ENCODE measurements at regions not wholly inside any gene's neighbourhood (a gene's known extent, or its start where the extent isn't known, plus 50 kb on each side); places are given as distances from the start of the nearest gene placed in this dataset.

DNA sequence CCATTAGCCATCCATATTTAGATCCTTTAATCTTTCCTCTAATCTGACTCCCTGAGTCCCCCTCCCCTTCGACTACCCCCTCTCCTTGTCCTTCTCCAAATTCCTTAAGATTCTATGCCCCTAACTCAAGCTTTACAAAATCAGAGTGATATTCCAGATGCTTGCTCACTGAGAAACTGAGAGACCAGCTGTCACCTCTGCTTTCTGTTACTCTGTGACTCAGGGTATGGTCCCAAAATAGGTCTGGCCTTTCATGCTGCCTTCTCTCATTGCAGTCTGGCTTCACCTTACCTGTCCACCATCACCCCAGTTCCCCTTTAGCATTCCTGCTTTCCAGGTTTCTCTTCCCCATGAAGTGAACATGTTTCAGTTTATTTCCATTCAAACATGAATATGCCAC, 383.3 kb upstream of the SLC30A5 start:
- ATAC-seq (no peak), DNase-seq (ENCODE audit: low read depth, low spot score) (no peak)
- Histone ChIP-seq H3K4me3 (ENCODE audit: low read depth in 2 of 2, low read length in 2 of 2) (no peak overlapping the region), H3K27me3 (ENCODE audit: control insufficient read depth, insufficient read depth, low read length) (no peaks in the 10 kb centered on the region; the same call in 1 of the 2 replicates), H3K9me3 (ENCODE audit: control insufficient read depth, insufficient read depth, low read depth, low read length) (no peaks in the 10 kb centered on the region), H3K36me3 (ENCODE audit: control insufficient read depth, insufficient read depth, low read length) (no peaks in the 10 kb centered on the region), H3K27ac (ENCODE audit: low read length) (no peak overlapping the region), H3K4me1 (ENCODE audit: control insufficient read depth, insufficient read depth, low read length) (no peaks in the 10 kb centered on the region)
- BruUV-seq (replicated peaks) = no TSS peak
- TF ChIP-seq REST (IDR thresholded peaks at IDR 0.05; ENCODE audit: insufficient read depth in 1 of 2, low read depth in 2 of 2, low read length in 1 of 2) (no peak), SIN3A (IDR thresholded peaks at IDR 0.05; ENCODE audit: borderline replicate concordance, insufficient read depth, low read depth, low read length) (no peak), TCF7L2 (IDR thresholded peaks at IDR 0.05; ENCODE audit: low read depth, low read length) (no peak), POLR2AphosphoS5 (IDR thresholded peaks at IDR 0.05; ENCODE audit: low read depth, low read length) (no peak), CTCF (IDR thresholded peaks at IDR 0.05) (no peak)
- POLR2A ChIA-PET = no interaction called here
- in situ Hi-C loops (cut with HindIII; ENCODE audit: low pct_unique_long_range_greater_than_20kb, low sequenced_read_pairs) (no loop called here), intact Hi-C loops (cut with micrococcal nuclease; ENCODE audit: unreplicated experiment) (no loop called here)
- CTCF ChIA-PET = no interaction called here

DNA sequence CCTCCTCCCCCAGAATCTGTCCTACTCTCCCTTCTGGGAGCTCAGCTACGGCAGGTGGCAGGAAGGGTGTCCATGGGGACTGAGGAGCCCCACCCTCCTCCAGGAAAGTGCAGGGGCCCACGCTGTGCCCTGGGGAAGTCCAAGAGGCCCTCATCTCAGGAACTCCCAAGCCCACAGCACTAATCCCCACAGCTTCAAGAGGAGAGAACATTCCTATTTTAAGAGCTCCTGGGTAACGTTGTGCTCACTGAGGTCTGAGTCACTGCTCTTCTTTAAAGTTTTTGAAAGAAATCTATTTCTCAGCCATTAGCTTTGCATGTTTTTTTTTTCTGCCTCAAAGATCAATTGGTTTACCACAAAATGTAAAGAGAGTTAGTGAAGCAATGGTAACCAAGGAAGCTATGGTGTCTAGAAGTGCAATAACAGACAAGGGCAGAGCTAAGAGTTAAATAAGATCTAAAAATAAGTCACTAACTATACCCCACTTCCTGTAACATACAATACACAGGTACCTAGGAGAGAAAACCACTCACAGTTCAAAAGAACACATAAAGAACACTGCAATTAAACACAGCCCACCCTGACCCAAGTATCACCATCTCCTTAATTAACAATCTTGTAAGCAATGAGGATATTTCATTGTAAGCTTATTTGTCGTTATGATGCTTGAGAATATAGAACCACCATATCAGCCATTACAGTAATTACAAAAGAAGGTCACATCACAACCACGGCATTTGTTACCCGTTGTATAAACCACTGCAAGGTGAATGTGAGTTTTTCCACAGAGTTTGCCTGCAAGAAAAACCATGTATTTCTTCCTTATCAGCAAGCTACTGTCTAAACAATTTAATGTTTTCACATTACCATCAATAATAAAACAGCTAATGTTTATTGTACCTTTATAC, 382.3 kb upstream of the SLC30A5 start:
- H3K36me3 ChIP-seq (ENCODE audit: control insufficient read depth, insufficient read depth, low read length) = no peaks in the 10 kb centered on the region
- H3K27ac ChIP-seq (ENCODE audit: low read length) = no peak overlapping the region
- no peak for ATAC-seq
- no peak for TF ChIP-seq SIN3A (IDR thresholded peaks at IDR 0.05; ENCODE audit: borderline replicate concordance, insufficient read depth, low read depth, low read length)
- ChIA-PET CTCF (no interaction called here), POLR2A (interaction anchor here (0.6 kb wide), 1 partner anchor 64 kb away, joined by 3 read pairs; no protein-coding TSS in a partner anchor)
- intact Hi-C loops (cut with micrococcal nuclease; ENCODE audit: unreplicated experiment) (no loop called here), in situ Hi-C loops (cut with HindIII; ENCODE audit: low pct_unique_long_range_greater_than_20kb, low sequenced_read_pairs) (no loop called here)
- no peak for DNase-seq (ENCODE audit: low read depth, low spot score)
- no peaks in the 10 kb centered on the region for H3K27me3 ChIP-seq (ENCODE audit: control insufficient read depth, insufficient read depth, low read length)
- no peak overlapping the region for H3K4me3 ChIP-seq (ENCODE audit: low read depth in 2 of 2, low read length in 2 of 2)
- H3K9me3 ChIP-seq (ENCODE audit: control insufficient read depth, insufficient read depth, low read depth, low read length) = no peaks in the 10 kb centered on the region
- BruUV-seq (replicated peaks) = no TSS peak
- H3K4me1 ChIP-seq (ENCODE audit: control insufficient read depth, insufficient read depth, low read length) = no peaks in the 10 kb centered on the region

- no peaks in the 10 kb centered on the region for H3K4me1 ChIP-seq (ENCODE audit: control insufficient read depth, insufficient read depth, low read length)
- ATAC-seq = no peak
- H3K36me3 ChIP-seq (ENCODE audit: control insufficient read depth, insufficient read depth, low read length) = no peaks in the 10 kb centered on the region
- in situ Hi-C loops (cut with HindIII; ENCODE audit: low pct_unique_long_range_greater_than_20kb, low sequenced_read_pairs) = no loop called here
- POLR2A ChIA-PET = no interaction called here
- CTCF ChIA-PET = no interaction called here
- no peak overlapping the region for H3K27ac ChIP-seq (ENCODE audit: low read length)
- DNase-seq (ENCODE audit: low read depth, low spot score) = no peak
- H3K27me3 ChIP-seq (ENCODE audit: control insufficient read depth, insufficient read depth, low read length) = no peaks in the 10 kb centered on the region
- H3K4me3 ChIP-seq (ENCODE audit: low read depth in 2 of 2, low read length in 2 of 2) = no peak overlapping the region
- no peaks in the 10 kb centered on the region for H3K9me3 ChIP-seq (ENCODE audit: control insufficient read depth, insufficient read depth, low read depth, low read length)
- TF ChIP-seq REST (IDR thresholded peaks at IDR 0.05; ENCODE audit: insufficient read depth in 1 of 2, low read depth in 2 of 2, low read length in 1 of 2) = no peak
- no peak for TF ChIP-seq SIN3A (IDR thresholded peaks at IDR 0.05; ENCODE audit: borderline replicate concordance, insufficient read depth, low read depth, low read length)
- TF ChIP-seq TCF7L2 (IDR thresholded peaks at IDR 0.05; ENCODE audit: low read depth, low read length) = no peak
- no peak for TF ChIP-seq POLR2AphosphoS5 (IDR thresholded peaks at IDR 0.05; ENCODE audit: low read depth, low read length)
- TF ChIP-seq CTCF (IDR thresholded peaks at IDR 0.05) = no peak
- BruUV-seq (replicated peaks) = no TSS peak
- intact Hi-C loops (cut with micrococcal nuclease; ENCODE audit: unreplicated experiment) = no loop called here
These were observed 379.0 kb upstream of the SLC30A5 start for GRCh38 chr5:68714810-68715209.
